HL-60 (cell line): ENCODE measurements at regions not wholly inside any gene's neighbourhood (a gene's known extent, or its start where the extent isn't known, plus 50 kb on each side); places are given as distances from the start of the nearest gene placed in this dataset.

Source experiments
- DNase-seq, 2 experiments: peaks; one replicate each; pipeline ENCODE4 v3.0.0-alpha.2; 2010 to 2020; ENCODE audit warnings: low read depth in 1 of 2, low spot score in 1 of 2
- H3K27ac ChIP-seq: fragments of 250-450 bp; sonication (Bioruptor Pico); replicated peaks from 2 replicates; pipeline ENCODE4 v1.5.1; 2020; ENCODE audit warnings: mild to moderate bottlenecking, moderate library complexity
- H3K27me3 ChIP-seq: fragments of 250-450 bp; sonication (Bioruptor Pico); 2 replicates; pipeline ENCODE4 v1.5.1; 2021; ENCODE audit warnings: mild to moderate bottlenecking, moderate library complexity; ENCODE audit not compliant: insufficient read depth, poor library complexity, severe bottlenecking
- H3K4me3 ChIP-seq: replicated peaks from 2 replicates; pipeline ENCODE4 v1.5.1; 2011; ENCODE audit warnings: mild to moderate bottlenecking, control low read depth, low read length; ENCODE audit not compliant: insufficient read depth
- GABPA ChIP-seq: IDR thresholded peaks from 2 replicates; pipeline ENCODE4 v1.6.1; 2012; ENCODE audit warnings: low read depth
- POLR2AphosphoS5 ChIP-seq: IDR thresholded peaks from 2 replicates; pipeline ENCODE4 v1.6.1; 2012; ENCODE audit warnings: low read depth
- SPI1 ChIP-seq: IDR thresholded peaks from 2 replicates; pipeline ENCODE4 v1.6.1; 2012; ENCODE audit warnings: low read depth, mild to moderate bottlenecking, borderline replicate concordance
- TF ChIP-seq, protein P1 (sequence below): IDR thresholded peaks from one replicate; pipeline ENCODE4 v1.5.1; 2011; ENCODE audit warnings: low read length, control low read depth, inconsistent platforms; ENCODE audit not compliant: insufficient read depth
- TF ChIP-seq, protein P2 (sequence below): IDR thresholded peaks from 2 replicates; pipeline ENCODE4 v1.6.1; 2012; ENCODE audit warnings: low read depth; ENCODE audit not compliant: insufficient replicate concordance

DNA sequence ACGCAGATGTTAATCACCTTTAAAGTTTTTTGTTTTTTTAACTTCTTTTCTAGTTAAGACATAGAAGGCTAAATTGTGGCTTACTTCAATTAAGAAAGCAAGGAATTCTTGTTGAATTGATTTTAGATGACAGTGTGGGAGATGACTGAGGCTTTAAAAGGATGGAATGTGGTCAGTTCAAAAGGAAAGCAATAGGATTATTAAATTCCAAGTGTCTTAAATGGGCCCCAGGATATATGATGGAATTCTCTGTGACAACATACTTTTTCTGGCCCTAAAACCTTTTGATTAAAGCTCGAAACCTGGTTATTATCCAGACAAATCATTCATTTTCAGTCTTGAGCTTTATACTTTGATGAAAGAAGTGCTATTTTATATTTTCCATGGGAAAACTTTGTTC lies 179.0 kb upstream of the TMEFF2 start:
- Histone ChIP-seq H3K4me3 (no peak overlapping the region), H3K27ac (no peak overlapping the region), H3K27me3 (no peaks in the 10 kb centered on the region)
- no peak for TF ChIP-seq GABPA
- TF ChIP-seq, protein P1, sequence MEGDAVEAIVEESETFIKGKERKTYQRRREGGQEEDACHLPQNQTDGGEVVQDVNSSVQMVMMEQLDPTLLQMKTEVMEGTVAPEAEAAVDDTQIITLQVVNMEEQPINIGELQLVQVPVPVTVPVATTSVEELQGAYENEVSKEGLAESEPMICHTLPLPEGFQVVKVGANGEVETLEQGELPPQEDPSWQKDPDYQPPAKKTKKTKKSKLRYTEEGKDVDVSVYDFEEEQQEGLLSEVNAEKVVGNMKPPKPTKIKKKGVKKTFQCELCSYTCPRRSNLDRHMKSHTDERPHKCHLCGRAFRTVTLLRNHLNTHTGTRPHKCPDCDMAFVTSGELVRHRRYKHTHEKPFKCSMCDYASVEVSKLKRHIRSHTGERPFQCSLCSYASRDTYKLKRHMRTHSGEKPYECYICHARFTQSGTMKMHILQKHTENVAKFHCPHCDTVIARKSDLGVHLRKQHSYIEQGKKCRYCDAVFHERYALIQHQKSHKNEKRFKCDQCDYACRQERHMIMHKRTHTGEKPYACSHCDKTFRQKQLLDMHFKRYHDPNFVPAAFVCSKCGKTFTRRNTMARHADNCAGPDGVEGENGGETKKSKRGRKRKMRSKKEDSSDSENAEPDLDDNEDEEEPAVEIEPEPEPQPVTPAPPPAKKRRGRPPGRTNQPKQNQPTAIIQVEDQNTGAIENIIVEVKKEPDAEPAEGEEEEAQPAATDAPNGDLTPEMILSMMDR: no peak
- TF ChIP-seq, protein P2, sequence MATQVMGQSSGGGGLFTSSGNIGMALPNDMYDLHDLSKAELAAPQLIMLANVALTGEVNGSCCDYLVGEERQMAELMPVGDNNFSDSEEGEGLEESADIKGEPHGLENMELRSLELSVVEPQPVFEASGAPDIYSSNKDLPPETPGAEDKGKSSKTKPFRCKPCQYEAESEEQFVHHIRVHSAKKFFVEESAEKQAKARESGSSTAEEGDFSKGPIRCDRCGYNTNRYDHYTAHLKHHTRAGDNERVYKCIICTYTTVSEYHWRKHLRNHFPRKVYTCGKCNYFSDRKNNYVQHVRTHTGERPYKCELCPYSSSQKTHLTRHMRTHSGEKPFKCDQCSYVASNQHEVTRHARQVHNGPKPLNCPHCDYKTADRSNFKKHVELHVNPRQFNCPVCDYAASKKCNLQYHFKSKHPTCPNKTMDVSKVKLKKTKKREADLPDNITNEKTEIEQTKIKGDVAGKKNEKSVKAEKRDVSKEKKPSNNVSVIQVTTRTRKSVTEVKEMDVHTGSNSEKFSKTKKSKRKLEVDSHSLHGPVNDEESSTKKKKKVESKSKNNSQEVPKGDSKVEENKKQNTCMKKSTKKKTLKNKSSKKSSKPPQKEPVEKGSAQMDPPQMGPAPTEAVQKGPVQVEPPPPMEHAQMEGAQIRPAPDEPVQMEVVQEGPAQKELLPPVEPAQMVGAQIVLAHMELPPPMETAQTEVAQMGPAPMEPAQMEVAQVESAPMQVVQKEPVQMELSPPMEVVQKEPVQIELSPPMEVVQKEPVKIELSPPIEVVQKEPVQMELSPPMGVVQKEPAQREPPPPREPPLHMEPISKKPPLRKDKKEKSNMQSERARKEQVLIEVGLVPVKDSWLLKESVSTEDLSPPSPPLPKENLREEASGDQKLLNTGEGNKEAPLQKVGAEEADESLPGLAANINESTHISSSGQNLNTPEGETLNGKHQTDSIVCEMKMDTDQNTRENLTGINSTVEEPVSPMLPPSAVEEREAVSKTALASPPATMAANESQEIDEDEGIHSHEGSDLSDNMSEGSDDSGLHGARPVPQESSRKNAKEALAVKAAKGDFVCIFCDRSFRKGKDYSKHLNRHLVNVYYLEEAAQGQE: no peak
- no peak for TF ChIP-seq SPI1
- TF ChIP-seq POLR2AphosphoS5: no peak
- no peak for DNase-seq

DNA sequence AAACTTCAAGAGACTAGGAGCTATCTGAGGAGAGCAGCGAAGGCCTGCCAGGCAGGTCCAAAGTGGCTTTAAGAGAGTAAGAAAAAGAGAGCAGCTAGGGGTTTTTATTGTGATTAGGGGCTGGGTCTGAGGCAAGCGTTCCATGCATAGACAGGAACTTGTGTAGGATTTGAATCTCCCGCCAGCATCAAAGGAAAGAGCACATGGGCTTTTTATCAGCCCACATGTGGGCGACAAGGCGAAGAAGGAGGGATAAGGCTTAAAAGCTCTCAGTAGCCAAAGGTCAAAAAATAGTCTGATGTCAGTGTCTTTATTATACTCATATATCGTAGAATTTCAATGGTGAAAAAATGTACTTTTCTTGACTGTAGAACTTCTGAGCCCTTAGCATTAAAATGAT lies 178.5 kb upstream of the TMEFF2 start:
- no peak for DNase-seq
- TF ChIP-seq GABPA: no peak
- Histone ChIP-seq H3K27me3 (no peaks in the 10 kb centered on the region), H3K27ac (no peak overlapping the region), H3K4me3 (no peak overlapping the region)

DNA sequence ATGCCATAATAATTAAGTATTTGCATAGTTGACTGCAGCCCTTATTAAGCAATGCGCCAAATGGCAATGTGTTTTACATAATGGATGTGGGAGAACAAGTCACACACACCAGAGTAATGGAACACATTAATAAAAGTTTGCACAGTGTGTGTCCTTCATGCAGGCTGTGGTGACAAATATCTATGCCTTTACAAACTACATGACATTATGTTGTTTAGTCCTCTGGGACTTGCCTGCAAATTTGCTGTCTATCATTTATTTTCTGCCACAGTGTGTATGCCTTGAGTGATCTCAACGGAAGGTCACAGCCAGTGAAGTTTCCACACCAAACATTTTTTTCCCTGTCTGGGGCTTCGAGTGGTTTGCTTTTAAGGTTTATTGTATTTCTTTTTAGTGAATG lies 175.2 kb upstream of the TMEFF2 start:
- no peak overlapping the region for H3K4me3 ChIP-seq
- TF ChIP-seq POLR2AphosphoS5 (no peak), GABPA (no peak), SPI1 (no peak)
- TF ChIP-seq, protein P1: no peak
- TF ChIP-seq, protein P2: no peak
- DNase-seq: no peak

DNA sequence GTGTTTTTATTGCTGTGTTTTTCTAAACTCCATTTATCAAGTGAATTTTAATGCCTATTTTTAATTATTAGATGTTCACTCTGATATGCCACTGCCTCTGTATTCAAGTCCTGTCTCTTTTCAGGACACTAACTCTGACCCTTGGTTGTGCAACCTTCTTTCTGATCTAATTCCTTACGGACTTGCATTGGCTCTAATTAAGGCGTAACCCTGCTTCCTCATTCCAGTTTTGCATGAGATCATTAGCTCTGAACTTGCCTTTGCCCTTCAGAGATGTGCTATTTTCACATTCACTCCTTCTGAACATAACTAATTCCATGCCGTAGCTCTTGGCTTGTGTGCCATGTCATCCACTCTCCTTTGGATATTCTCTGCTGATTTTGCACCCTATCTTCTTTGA lies 162.5 kb upstream of the TMEFF2 start:
- TF ChIP-seq, protein P2: no peak
- TF ChIP-seq SPI1: no peak
- TF ChIP-seq GABPA: no peak
- TF ChIP-seq POLR2AphosphoS5: no peak
- TF ChIP-seq, protein P1: no peak
- Histone ChIP-seq H3K27ac (no peak overlapping the region), H3K27me3 (no peaks in the 10 kb centered on the region), H3K4me3 (no peak overlapping the region)
- DNase-seq: no peak

More for the DNA sequence above, 175.2 kb upstream of the TMEFF2 start:
- H3K27ac ChIP-seq: no peak overlapping the region
- H3K27me3 ChIP-seq: no peaks in the 10 kb centered on the region
